MM.1S (cell line): ENCODE measurements at regions not wholly inside any gene's neighbourhood (a gene's known extent, or its start where the extent isn't known, plus 50 kb on each side); places are given as distances from the start of the nearest gene placed in this dataset.
"Not testable (repeated sequence)": the region's sequence is repeated elsewhere in the genome, so short reads cannot be mapped to it uniquely, and the experiment has no call there.

Source experiments
- EZH2 ChIP-seq: fragments of 300-600 bp; sonication (generic); optimal IDR thresholded peaks from 2 replicates; pipeline ENCODE3; 2017; ENCODE audit warnings: low read depth, mild to moderate bottlenecking, antibody characterized with exemption, low read length, mixed read lengths
- TF ChIP-seq, protein P1 (sequence below): fragments of 300-600 bp; sonication (generic); IDR thresholded peaks from 2 replicates; pipeline ENCODE4 v1.5.1; 2016; ENCODE audit warnings: antibody characterized with exemption, low read length, mixed read lengths

- TF ChIP-seq, protein P1, sequence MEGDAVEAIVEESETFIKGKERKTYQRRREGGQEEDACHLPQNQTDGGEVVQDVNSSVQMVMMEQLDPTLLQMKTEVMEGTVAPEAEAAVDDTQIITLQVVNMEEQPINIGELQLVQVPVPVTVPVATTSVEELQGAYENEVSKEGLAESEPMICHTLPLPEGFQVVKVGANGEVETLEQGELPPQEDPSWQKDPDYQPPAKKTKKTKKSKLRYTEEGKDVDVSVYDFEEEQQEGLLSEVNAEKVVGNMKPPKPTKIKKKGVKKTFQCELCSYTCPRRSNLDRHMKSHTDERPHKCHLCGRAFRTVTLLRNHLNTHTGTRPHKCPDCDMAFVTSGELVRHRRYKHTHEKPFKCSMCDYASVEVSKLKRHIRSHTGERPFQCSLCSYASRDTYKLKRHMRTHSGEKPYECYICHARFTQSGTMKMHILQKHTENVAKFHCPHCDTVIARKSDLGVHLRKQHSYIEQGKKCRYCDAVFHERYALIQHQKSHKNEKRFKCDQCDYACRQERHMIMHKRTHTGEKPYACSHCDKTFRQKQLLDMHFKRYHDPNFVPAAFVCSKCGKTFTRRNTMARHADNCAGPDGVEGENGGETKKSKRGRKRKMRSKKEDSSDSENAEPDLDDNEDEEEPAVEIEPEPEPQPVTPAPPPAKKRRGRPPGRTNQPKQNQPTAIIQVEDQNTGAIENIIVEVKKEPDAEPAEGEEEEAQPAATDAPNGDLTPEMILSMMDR, result not testable (repeated sequence)
- TF ChIP-seq EZH2, result not testable (repeated sequence)
These were observed 75.1 kb downstream of the KBTBD2 start for GRCh38 chr7:32816409-32816948.
